RWPE1 (cell line): ENCODE measurements at regions not wholly inside any gene's neighbourhood (a gene's known extent, or its start where the extent isn't known, plus 50 kb on each side); places are given as distances from the start of the nearest gene placed in this dataset.

Source experiments
- CTCF ChIA-PET: fragments of 350-600 bp; sonication (Branson Sonifier 250); formaldehyde crosslinking; extraction: SDS; loops from one replicate; lab custom pipeline; 2021; lab: Yijun Ruan, JAX
- POLR2A ChIA-PET: fragments of 400-600 bp; formaldehyde crosslinking; extraction: SDS; loops from one replicate; lab custom pipeline; 2020; ENCODE audit warnings: antibody characterized with exemption; ENCODE audit not compliant: low non-redundant PET; lab: Yijun Ruan, JAX
- DNase-seq: peaks from one replicate; pipeline ENCODE4 v3.0.0; 2012; ENCODE audit warnings: low spot score
- H3K27ac ChIP-seq: fragments of 450-650 bp; 2 replicates; pipeline ENCODE4 v1.5.1; 2017
- CTCF ChIP-seq: fragments of 450-650 bp; conservative IDR thresholded peaks from 2 replicates; pipeline ENCODE4 v1.5.1; 2017; ENCODE audit warnings: low read depth, mild to moderate bottlenecking

GRCh38 chr1:64393790-64394189 lies 76.1 kb upstream of the CACHD1 start:
- POLR2A ChIA-PET: no interaction called here
- CTCF ChIA-PET: no interaction called here
- no peak overlapping the region for H3K27ac ChIP-seq
- no peak for DNase-seq
- no peak for TF ChIP-seq CTCF

GRCh38 chr1:64396817-64397216 lies 73.1 kb upstream of the CACHD1 start:
- no peak for TF ChIP-seq CTCF
- ChIA-PET CTCF (no interaction called here), POLR2A (no interaction called here)
- DNase-seq: no peak
- no peak overlapping the region for H3K27ac ChIP-seq

- CTCF ChIA-PET: no interaction called here
- POLR2A ChIA-PET: no interaction called here
- no peak for TF ChIP-seq CTCF
- no peak for DNase-seq
- no peak overlapping the region for H3K27ac ChIP-seq
Observed at GRCh38 chr1:64397541-64397940, 72.4 kb upstream of the CACHD1 start.

GRCh38 chr1:64398936-64399335 lies 71.0 kb upstream of the CACHD1 start:
- TF ChIP-seq CTCF: no peak
- CTCF ChIA-PET: interaction anchor here (0.7 kb wide), 1 partner anchor 86 kb away, joined by 5 read pairs; no protein-coding TSS in a partner anchor

GRCh38 chr1:64401285-64401684 lies 68.6 kb upstream of the CACHD1 start:
- TF ChIP-seq CTCF: no peak
- CTCF ChIA-PET: no interaction called here
- no peak overlapping the region for H3K27ac ChIP-seq
- DNase-seq: no peak
- POLR2A ChIA-PET: no interaction called here

More at GRCh38 chr1:64398936-64399335, 71.0 kb upstream of the CACHD1 start:
- DNase-seq: no peak
- POLR2A ChIA-PET: no interaction called here
- H3K27ac ChIP-seq: no peak overlapping the region

GRCh38 chr1:64403331-64403730 lies 66.6 kb upstream of the CACHD1 start:
- DNase-seq: no peak
- no peak overlapping the region for H3K27ac ChIP-seq
- TF ChIP-seq CTCF: no peak
- POLR2A ChIA-PET: no interaction called here
- CTCF ChIA-PET: no interaction called here

GRCh38 chr1:64404202-64404601 lies 65.7 kb upstream of the CACHD1 start:
- POLR2A ChIA-PET: no interaction called here
- CTCF ChIA-PET: no interaction called here
- H3K27ac ChIP-seq: no peak overlapping the region
- no peak for DNase-seq
- TF ChIP-seq CTCF: no peak
